ENCODE measurements at regions not wholly inside any gene's neighbourhood (a gene's known extent, or its start where the extent isn't known, plus 50 kb on each side); places are given as distances from the start of the nearest gene placed in this dataset.
"Not testable (repeated sequence)": the region's sequence is repeated elsewhere in the genome, so short reads cannot be mapped to it uniquely, and the experiment has no call there.

DNA sequence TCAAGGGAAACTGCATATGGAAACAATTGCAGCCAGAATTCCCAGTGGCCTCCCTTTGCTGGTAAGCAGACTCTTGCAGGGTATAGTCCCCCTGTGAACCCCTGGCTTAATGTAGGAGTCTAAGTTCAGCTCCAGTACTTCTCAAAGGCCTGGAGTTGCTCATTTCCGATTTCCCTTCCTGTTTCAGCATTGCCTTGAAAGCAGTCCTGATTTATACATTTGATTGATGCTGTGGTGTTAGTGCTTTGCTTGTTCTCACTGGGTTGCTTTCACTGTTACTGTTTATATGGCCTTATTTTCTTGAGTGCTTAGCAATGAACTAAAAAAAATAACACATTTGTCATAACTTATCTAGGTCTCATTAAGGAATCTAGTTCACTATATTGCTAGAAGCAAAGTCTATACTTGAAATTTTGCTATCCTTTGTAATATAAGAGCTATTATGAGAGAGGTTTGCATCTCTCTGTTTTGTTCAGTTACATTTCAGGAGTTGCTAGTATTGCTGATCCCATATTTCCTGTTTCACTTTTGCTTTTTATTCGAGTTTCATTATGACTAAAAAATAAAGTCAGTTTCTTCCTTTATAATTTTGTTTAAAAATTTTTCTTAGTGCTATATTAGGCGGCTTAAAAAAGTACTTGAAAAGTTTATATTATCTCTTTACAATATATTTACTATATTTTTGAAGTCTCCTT lies 122.4 kb upstream of the NMUR2 start:
- DNase-seq (ENCODE audit: low read depth), result no peak

DNA sequence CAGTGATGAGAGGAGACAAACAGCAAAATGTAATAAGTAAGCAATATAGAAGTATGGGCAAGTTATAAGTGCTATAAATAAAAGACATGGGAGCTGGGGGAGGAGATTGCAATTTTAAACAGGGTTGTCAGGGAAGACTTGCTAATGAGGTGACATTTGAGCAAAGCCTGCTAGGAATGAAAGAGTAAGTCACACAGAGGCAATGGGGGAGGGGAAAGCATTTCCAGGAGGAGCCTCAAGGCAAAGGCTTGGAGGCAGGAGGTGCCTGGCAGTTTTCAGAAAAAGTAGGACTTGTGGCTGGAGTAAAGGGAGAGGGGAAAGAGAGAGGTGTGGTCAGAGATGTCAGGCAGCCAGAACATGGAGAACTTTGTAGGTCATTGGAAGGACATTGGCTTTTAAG lies 124.4 kb upstream of the NMUR2 start:
- DNase-seq (ENCODE audit: low read depth), result no peak

DNA sequence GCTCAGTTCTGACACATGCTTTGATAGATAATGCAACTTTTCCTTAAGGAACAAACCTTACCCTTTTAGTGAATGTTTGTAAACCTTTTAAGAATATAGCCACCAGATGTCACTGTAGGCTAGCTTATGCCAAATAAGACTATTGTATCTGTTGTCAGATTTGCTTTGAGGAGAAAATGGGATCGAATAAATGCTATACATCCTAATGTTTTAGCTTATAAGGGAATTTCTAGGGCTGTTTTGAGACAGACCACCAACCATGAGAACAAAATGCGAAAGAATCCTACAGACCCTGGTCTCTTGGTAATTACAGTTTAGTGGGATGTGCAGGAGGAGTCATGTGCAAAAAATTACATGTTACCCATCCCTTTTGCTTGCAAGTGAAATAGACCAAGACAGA lies 127.6 kb upstream of the NMUR2 start:
- peak; percentile 27 for DNase-seq (ENCODE audit: low read depth)

DNA sequence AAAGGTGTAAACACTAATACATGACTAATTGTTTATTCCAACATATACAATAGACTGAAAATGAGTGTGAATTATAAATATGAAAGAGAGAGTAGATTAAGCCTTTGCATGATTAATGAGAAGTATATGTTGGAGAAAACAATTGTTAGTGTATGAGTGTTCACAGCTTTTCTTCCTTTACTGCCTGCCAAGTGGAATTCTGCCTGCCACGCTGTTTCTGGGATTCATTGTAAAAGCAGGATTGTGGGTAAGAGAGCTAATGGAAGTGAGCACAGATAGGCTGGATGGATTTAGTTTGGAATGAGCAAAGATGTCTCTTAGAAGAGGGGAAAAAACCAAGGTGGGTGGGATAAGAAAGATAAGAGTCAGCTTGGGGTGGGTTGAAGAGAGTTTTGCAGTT lies 129.6 kb upstream of the NMUR2 start:
- DNase-seq (ENCODE audit: low read depth), result no peak

DNA sequence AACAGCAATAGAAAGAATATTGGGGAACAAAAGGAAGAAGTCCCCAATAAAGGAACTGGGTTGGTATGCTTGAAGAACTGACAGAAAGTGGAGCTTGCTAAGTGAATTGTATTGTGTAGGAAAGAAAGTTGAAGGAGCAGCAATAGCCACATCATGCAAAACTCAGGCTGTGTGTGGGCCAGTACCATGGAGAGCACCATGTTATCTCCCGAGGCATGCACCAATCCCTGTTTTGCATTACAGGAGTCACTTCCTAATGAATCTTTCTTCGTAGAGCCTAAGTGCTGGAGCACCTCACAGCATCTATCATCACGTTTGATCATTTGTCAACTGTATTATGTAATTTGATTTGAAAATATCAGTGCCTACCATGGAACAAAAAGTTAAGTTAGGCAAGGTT lies 137.7 kb upstream of the NMUR2 start:
- DNase-seq (ENCODE audit: low read depth), result no peak

DNA sequence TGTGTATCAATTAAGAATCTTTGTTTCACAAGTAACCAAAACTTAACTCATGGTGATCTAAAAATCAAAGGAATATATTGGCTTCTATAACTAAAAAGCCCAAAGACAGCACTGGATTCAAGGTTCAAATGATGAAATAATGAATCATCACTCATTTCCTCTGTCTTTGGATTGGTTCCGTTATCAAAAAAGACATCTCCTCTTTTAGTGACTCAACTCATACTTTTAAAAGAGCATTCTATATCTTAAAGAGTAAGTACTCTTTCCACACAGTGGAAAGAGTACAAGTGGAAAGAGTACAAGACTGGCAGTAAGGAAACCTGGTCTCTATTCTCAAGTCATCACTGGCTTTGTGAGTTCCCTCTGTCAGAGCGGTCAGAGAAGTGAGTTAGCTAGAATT lies 141.4 kb upstream of the NMUR2 start:
- no peak for DNase-seq (ENCODE audit: low read depth)

DNA sequence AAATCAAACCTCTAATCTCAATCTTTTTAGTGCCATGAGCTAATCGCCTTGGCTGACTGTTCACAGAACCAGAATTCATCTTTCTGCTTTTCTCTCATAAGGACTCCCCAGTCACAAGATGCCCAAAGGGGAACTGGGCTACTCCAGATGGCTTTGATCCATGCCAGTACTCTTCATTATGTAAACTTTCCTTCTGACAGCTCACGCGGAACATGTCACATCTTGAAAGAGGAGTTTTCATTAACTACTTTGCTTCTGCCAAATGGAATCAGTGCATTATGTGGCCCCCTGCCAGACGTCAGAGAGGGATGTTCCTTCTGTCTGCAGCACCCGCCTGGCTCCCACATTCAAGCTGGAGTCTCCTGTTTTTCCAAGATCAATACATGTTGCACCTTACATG lies 142.1 kb upstream of the NMUR2 start:
- no peak for DNase-seq (ENCODE audit: low read depth)

DNA sequence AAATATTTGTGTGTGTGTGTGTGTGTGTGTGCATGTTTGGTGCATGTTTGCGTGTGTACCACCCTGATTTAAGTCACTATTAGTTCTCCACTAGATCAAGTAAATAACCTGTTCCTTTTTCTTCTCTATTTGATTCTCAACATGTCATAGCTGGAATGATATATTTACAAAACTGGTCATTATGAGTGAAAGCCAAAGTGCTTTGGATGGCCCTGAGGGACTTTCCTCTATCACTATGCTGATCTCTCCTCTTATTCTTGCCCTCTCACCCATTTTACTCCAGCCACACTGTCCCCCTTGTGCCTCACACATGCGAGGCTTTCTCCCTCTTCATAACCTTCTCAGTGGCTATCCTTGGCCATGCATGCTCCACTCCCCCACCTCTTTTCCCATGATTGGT lies 144.6 kb upstream of the NMUR2 start:
- DNase-seq (ENCODE audit: low read depth), result no peak

DNA sequence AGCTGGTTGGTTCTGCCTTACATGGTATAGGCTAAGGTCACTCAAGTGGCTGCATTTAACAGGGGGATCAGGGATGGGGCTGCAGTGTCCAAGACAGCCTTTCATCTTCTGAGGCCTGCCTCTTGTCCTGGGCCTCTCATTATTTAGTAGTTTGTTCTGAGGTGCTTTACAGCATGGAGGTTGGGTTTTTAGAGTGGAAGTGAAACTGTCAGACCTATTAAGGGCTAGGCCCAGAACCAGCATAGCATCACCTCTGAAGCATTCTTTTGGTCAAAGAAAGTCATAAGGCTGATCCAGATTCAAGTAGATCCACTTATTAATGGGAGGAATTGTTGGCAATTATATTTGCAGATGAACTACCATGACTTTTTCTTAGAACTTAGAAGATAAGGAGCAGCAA lies 146.0 kb upstream of the NMUR2 start:
- DNase-seq (ENCODE audit: low read depth), result no peak

DNA sequence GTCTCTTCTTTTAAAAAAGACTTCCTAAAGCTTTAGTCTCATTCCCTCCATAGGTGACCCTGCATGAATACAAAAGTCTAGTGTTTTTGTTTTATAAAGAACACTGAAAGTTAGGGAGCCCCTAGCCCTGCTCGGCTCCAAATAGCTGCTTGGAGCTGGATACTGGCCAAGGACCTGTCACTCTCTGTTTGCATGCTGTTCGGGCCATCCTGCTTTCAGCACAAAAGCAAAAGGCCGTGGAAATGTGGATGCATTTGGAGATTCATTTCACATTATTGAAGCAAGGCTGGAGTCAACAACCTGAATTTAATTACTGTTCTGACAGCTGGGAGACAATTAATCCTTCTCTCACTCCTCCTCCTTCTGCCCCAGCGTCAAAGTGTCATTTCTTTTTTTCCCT lies 151.7 kb upstream of the NMUR2 start:
- DNase-seq (ENCODE audit: low read depth), result no peak

DNA sequence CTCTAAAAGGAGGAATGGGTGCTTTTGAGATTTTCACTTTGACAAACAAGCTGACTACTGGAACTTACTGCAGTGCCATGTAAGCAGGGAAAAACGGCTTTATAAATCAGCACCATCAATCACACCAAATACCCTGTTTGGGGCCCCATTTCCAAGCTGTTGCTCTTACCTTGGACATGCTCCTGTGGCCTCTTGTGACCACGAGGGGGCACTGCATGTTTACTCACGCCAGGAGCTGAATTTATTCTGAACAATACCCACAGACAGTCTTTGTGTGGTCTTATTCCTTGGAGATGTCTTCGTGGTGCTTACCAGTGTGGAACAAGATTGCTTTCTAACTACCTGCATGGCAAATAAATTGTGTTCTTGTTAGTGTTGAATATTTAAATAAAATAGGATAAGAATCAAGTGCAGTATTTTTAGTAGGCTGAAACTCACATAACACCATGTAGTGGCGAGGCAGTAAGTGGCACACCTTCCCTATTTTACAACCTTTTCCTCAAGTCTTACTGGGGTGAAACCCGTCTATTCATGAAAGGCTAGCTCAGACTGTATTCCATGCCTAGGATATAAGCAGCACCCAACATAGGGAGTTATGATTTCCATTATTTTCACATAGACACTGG lies 155.5 kb upstream of the NMUR2 start:
- peak; percentile 41 for DNase-seq (ENCODE audit: low read depth)

DNA sequence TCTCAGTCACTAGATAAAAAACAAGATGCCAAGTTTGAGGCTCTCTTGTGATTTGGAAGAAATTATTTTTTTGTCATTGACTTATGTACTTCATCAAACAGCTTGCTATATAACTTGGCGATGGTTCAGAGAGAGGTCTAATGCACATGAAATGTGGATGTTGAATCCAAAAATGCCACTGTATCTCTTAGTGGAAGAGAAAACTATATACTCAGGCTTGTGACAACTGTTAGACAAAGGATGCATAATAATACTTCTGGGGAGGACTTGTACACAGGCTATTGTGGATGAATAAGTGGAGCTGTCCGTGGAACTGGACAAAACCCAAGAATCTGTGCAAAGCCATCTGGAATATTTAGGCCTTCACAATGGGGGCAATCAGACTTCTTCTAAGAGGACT lies 162.9 kb upstream of the NMUR2 start:
- DNase-seq (ENCODE audit: low read depth), result no peak

DNA sequence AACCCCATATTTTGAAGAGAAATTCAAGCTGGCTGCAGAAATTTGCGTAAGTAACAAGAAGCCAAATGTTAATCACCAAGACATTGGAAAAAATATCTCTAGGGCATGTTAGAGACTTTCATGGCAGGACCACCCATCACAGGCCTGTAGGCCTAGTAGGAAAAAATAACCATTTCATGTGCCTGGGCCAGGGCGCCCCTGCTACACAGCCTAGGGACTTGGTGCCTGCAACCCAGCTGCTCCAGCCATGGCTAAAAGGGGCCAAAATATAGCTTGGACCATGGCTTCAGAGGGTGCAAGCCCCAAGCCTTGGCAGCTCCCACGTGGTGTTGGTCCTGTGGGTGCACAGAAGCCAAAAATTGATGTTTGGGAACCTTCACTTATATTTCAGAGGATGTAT lies 167.7 kb upstream of the NMUR2 start:
- no peak for DNase-seq (ENCODE audit: low read depth)

DNA sequence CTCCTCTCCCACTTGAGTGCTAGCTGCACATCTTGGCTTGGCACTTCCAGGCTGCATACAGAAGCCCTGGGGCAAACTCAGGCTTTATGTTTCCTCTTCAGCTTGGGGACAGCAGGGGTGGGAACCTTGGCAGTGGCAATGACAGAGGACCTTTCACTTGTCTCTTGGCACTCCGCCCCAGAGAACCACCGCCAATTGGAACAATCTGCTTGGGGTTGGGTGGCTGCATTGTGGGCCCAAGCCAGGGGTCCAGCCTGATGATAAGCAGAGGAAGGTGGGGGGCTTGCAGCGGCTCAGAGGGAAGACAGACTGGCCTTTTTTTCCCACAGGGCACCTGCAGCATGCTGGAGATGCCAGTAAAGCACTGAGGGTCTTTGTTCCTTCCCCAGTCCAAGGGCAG lies 179.0 kb upstream of the NMUR2 start:
- DNase-seq (ENCODE audit: low read depth), result no peak

DNA sequence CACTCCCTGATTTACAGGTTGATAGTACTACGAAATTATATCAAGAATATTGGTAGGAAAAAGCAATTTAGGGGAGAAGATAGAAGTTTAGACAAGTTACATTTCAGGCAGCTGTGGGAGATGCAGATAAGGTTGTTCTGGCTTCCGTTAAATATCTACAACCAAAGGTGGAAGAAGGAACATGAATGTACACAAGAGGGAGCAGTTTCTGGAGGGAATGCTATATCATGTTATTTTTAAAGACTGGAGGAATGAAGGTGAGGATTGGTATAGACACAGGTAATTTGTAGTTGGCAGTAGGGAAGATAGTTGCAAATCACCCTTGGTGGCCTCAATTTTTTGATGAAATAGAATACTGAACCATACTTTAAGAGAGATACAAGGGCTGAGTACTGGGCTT lies 187.3 kb upstream of the NMUR2 start:
- no peak for DNase-seq (ENCODE audit: low read depth)

DNA sequence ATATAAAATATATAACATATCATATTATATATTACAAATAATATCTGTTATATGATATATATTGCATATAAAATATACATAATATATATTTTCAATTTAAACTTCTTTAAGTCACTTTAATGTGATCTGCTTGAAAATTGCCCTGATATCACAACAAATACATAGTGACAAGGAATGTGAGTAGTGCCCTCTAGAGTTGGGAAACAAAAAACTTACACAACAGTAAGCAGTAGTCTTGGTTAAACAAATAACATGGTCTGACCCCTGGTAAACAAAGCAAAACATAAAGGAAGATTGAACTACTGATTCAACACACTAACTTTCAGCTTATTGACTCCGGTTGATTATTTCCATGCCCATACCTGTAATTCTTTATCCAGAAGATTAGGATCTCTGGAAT lies 188.3 kb upstream of the NMUR2 start:
- no peak for DNase-seq (ENCODE audit: low read depth)

DNA sequence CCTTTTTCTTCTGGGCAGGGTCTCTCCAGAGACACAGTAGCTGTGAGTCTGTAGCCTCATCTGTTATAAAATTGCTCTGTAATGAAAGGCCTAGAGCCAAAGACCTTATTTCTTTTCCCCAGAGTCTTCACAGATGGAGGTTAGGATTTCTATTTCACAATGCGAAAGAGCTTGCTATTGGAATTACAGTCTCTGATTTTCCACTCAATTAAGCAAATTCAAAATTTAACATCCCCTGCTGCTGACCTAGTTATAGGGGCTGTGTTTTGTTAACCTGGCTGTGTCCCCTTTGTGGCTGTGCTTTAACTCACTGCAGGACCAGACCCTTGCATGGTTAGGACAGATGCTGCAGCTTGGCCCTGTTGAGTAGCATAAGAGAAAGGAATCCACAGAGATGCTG lies 190.3 kb upstream of the NMUR2 start:
- no peak for DNase-seq (ENCODE audit: low read depth)

DNA sequence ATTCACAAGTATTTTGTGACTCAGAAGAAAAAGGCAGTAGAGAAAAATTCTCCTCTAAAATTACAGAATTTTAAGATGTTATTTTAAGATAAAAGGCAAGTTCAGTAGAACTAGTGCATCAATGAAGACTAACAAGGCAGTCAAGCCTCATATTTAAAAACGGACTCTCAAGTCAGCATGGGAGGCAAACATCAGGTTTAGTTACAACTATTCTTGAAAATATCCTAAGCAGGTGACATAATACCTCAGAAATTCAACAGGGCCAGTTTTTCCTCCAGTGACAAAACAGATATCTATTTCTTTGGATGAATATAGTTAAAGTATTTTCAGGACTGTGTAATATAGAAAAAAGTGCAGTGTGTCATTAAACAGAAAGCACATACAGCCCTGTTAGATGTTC lies 194.0 kb upstream of the NMUR2 start:
- DNase-seq (ENCODE audit: low read depth), result no peak

DNA sequence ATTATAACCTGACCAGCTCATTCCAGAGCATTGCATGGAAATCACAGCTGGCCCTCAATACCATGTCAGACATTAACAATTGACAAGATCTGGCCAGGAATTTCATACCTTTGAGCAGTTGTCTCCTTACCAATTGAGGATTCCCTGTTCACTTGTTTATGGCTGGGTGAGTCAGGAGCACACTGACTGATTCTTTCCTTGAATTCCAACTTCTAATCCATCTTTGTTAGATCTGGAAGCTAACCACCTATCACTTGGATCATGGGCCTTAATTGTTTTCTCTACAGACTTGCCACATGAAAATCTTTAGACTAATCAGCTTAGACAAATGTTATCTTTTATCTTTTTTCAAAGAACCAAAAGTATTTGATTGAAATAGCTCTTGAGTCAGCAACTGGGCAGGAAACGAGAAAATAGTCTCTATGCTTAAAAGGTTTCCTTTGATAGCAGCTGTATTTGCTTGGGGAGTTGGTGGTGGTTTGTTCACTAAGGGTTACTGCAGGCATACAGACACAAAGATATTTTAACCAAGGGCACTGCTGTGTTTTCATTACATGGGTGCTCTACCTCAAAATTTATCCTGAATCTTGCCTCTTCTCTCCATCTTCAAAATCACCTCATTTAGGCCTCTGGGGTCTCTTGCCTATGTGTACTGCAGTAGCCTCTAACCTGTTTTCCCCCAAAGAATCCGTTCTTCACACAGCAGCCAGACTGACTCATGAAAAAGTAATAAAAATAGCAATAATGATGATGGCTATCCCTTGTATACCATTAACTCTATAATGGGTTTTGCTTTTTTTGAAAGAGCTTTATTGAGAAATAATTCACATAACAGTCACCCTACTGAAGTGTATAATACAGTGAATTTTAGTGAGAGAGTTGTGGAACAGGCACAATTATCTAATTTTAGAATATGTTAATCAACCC lies 197.0 kb upstream of the NMUR2 start:
- no peak for DNase-seq (ENCODE audit: low read depth)

DNA sequence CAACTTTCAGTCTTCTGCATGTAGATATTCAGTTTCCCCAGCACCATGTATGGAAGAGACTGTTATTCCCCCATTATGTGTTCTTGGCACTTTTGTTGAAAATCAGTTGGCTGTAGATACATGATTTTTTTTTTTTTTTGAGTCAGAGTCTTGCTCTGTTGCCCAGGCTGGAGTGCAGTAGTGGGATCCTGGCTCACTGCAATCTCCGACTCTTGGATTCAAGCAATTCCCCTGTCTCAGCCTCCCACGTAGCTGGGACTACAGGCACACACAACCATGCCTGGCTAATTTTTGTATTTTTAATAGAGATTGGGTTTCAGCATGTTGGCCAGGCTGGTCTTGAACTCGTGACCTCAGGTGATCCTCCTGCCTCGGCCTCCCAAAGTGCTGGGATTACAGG lies 201.0 kb upstream of the NMUR2 start:
- not testable (repeated sequence) for DNase-seq (ENCODE audit: low read depth)

DNA sequence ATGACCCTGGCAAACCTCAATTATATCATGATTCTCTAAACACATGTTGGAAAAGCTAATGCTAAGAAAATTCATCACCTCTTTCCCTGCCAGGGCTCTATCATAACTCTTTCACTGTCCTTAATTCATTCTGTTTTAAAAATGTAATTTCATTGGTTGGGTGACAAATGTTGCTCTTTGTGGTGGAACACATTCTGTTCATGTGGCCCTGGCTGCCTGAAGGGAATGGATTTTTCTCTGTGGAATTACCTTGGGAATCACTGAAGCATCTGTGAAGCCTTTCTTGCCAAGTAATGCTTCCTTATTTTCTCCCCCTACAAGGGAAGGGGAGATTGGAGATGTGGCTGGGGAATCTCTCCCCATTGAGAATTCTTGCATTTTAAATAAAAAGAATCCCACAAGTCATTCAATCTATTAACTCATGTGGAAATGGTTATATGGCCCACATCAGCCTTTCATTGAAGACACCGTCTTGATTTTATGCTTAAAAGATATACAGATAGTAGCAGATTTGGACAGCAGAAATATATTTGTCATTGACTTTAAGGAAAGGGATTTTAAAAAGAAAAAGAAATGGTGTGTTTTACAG lies 201.8 kb upstream of the NMUR2 start:
- no peak for DNase-seq (ENCODE audit: low read depth)

DNA sequence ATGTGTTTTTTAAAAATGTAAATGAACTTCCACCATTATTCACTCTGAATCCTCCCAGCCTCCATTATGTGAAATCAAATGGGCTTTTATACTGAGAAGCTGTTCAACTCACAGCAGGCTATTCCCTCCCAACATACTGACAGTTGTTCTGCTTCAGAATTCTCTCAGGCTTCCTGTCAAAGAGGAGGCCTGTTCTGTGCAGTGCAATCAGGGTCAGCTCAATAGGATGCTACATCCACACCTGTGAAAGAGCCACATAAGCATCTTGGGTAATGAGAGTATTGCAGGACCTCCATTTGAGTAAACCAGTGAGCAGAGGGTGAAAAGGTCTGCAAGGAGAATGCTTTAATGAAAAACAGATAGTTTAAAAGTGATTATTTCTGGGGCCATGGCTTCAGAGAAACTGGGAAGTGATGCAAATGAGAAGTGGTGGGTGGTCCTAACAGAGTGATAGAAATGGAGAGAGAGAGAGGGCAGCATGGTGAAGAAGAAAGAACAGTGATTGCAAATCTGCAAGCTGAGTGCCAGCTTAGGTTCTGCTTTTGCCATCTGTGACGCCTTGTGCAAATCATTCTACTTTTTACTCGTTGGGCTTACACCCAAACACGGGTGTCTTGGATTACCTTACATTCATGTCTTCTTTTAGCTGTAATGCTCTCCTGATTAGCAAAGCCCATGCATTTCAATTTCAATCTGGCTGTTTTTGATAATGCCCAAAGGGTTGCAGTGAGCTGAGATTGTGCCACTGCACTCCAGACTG lies 202.5 kb upstream of the NMUR2 start:
- no peak for DNase-seq (ENCODE audit: low read depth)

Measured in fibroblast of the conjunctiva (primary cell).